ENCODE measurements at regions not wholly inside any gene's neighbourhood (a gene's known extent, or its start where the extent isn't known, plus 50 kb on each side); places are given as distances from the start of the nearest gene placed in this dataset.

- DNase-seq (ENCODE audit: low read depth, low spot score) (no peak), FAIRE-seq (no peak)
- TF ChIP-seq, protein P1, sequence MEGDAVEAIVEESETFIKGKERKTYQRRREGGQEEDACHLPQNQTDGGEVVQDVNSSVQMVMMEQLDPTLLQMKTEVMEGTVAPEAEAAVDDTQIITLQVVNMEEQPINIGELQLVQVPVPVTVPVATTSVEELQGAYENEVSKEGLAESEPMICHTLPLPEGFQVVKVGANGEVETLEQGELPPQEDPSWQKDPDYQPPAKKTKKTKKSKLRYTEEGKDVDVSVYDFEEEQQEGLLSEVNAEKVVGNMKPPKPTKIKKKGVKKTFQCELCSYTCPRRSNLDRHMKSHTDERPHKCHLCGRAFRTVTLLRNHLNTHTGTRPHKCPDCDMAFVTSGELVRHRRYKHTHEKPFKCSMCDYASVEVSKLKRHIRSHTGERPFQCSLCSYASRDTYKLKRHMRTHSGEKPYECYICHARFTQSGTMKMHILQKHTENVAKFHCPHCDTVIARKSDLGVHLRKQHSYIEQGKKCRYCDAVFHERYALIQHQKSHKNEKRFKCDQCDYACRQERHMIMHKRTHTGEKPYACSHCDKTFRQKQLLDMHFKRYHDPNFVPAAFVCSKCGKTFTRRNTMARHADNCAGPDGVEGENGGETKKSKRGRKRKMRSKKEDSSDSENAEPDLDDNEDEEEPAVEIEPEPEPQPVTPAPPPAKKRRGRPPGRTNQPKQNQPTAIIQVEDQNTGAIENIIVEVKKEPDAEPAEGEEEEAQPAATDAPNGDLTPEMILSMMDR (optimal IDR thresholded peaks at IDR 0.05 in 1 of 3, IDR thresholded peaks at IDR 0.05 in 1 of 3, conservative IDR thresholded peaks at IDR 0.05 in 1 of 3; ENCODE audit: extremely low read depth in 1 of 3, insufficient read depth in 2 of 3, low read length in 3 of 3), result no peak
- no peak for TF ChIP-seq EZH2 (IDR thresholded peaks at IDR 0.05; ENCODE audit: low read length)
- Histone ChIP-seq H3K36me3 (ENCODE audit: control insufficient read depth in 2 of 2, extremely low read depth in 1 of 2, insufficient read depth in 2 of 2, low read length in 2 of 2) (no peaks in the 10 kb centered on the region), H2AFZ (ENCODE audit: control insufficient read depth, low read length) (no peak overlapping the region), H3K9ac (ENCODE audit: control insufficient read depth, extremely low read depth, insufficient read depth, low read length) (no peak overlapping the region), H3K79me2 (ENCODE audit: control insufficient read depth, insufficient read depth, low read length) (no peaks in the 10 kb centered on the region), H4K20me1 (ENCODE audit: control insufficient read depth, extremely low read depth, insufficient read depth, low read length) (no peaks in the 10 kb centered on the region), H3K27ac (ENCODE audit: control insufficient read depth, insufficient read depth, low read length) (no peak overlapping the region), H3K9me1 (ENCODE audit: control insufficient read depth, extremely low read depth, insufficient read depth, low read length) (no peaks in the 10 kb centered on the region), H3K27me3 (ENCODE audit: control insufficient read depth, extremely low read depth, insufficient read depth, low read length) (no peaks in the 10 kb centered on the region), H3K4me3 (ENCODE audit: control insufficient read depth in 2 of 3, extremely low read depth in 1 of 3, insufficient read depth in 2 of 3, low read depth in 1 of 3, low read length in 3 of 3) (no peak overlapping the region), H3K9me3 (ENCODE audit: control insufficient read depth, low read depth, low read length) (no peaks in the 10 kb centered on the region), H3K4me1 (ENCODE audit: control insufficient read depth, extremely low read depth, insufficient read depth, low read length) (no peaks in the 10 kb centered on the region), H3K4me2 (ENCODE audit: control insufficient read depth, extremely low read depth, insufficient read depth, low read depth, low read length) (no peak overlapping the region)
- dilution Hi-C loops (cut with MboI; ENCODE audit: extremely low pct_ligation_motif_present, low sequenced_read_pairs), result no loop called here
Measured at GRCh38 chr3:87627316-87627715, 350.9 kb upstream of the POU1F1 start.

GRCh38 chr3:87626546-87626945 is 350.2 kb upstream of the POU1F1 start:
- TF ChIP-seq EZH2 (IDR thresholded peaks at IDR 0.05; ENCODE audit: low read length), result no peak
- TF ChIP-seq, protein P1 (optimal IDR thresholded peaks at IDR 0.05 in 1 of 3, IDR thresholded peaks at IDR 0.05 in 1 of 3, conservative IDR thresholded peaks at IDR 0.05 in 1 of 3; ENCODE audit: extremely low read depth in 1 of 3, insufficient read depth in 2 of 3, low read length in 3 of 3), result no peak
- dilution Hi-C loops (cut with MboI; ENCODE audit: extremely low pct_ligation_motif_present, low sequenced_read_pairs), result no loop called here
- no peaks in the 10 kb centered on the region for H3K27me3 ChIP-seq (ENCODE audit: control insufficient read depth, extremely low read depth, insufficient read depth, low read length)
- H3K36me3 ChIP-seq (ENCODE audit: control insufficient read depth in 2 of 2, extremely low read depth in 1 of 2, insufficient read depth in 2 of 2, low read length in 2 of 2), result no peaks in the 10 kb centered on the region
- H4K20me1 ChIP-seq (ENCODE audit: control insufficient read depth, extremely low read depth, insufficient read depth, low read length), result no peaks in the 10 kb centered on the region
- no peak overlapping the region for H3K9ac ChIP-seq (ENCODE audit: control insufficient read depth, extremely low read depth, insufficient read depth, low read length)
- no peak for DNase-seq (ENCODE audit: low read depth, low spot score)
- no peaks in the 10 kb centered on the region for H3K9me3 ChIP-seq (ENCODE audit: control insufficient read depth, low read depth, low read length)
- no peak overlapping the region for H3K4me3 ChIP-seq (ENCODE audit: control insufficient read depth in 2 of 3, extremely low read depth in 1 of 3, insufficient read depth in 2 of 3, low read depth in 1 of 3, low read length in 3 of 3)
- H3K4me1 ChIP-seq (ENCODE audit: control insufficient read depth, extremely low read depth, insufficient read depth, low read length), result no peaks in the 10 kb centered on the region
- H3K79me2 ChIP-seq (ENCODE audit: control insufficient read depth, insufficient read depth, low read length), result no peaks in the 10 kb centered on the region
- no peaks in the 10 kb centered on the region for H3K9me1 ChIP-seq (ENCODE audit: control insufficient read depth, extremely low read depth, insufficient read depth, low read length)
- H3K4me2 ChIP-seq (ENCODE audit: control insufficient read depth, extremely low read depth, insufficient read depth, low read depth, low read length), result no peak overlapping the region
- no peak overlapping the region for H3K27ac ChIP-seq (ENCODE audit: control insufficient read depth, insufficient read depth, low read length)
- no peak for FAIRE-seq
- H2AFZ ChIP-seq (ENCODE audit: control insufficient read depth, low read length), result no peak overlapping the region

Data from keratinocyte (primary cell).